ENCODE measurements at regions not wholly inside any gene's neighbourhood (a gene's known extent, or its start where the extent isn't known, plus 50 kb on each side); places are given as distances from the start of the nearest gene placed in this dataset.
"Not testable (repeated sequence)": the region's sequence is repeated elsewhere in the genome, so short reads cannot be mapped to it uniquely, and the experiment has no call there.

DNA sequence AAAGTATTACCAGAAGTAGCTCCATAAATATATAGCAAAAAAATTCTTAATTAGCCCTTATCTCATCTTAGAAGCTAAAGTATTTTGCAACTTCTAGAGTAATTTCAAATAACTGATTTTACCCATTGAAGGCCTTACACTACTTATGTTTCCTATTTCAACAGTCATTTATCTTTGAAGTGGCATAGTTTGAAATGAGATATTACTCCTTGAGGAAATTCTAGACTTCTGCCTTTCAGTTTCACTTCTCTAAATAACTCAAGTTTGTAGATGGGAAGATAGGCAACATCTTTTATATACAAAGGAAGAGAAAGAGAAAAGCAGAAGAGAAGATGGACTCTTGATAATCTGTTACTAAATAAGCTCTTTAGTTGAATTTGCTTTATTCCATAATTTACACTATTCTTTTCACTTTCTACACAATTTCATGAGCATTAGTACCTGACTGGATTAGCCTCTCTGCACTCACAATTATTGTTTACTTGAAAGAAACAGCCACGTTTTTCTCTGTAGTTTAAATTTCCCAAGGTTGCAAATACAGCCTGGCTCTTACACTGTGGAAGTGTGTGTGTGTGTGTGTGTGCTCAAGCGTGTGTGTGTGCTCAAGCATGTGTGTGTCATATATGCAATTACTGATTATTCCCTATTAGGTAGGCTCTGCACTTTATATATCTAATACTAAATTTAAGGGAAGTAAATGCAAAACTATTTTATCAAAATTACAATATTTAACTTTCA, 60.6 kb upstream of the EMB start:
- DNase-seq: no peak

- DNase-seq: not testable (repeated sequence)
These were observed 72.0 kb upstream of the EMB start for GRCh38 chr5:50513028-50513457.

GRCh38 chr5:50521060-50521459, 80.0 kb upstream of the EMB start:
- DNase-seq: not testable (repeated sequence)

DNA sequence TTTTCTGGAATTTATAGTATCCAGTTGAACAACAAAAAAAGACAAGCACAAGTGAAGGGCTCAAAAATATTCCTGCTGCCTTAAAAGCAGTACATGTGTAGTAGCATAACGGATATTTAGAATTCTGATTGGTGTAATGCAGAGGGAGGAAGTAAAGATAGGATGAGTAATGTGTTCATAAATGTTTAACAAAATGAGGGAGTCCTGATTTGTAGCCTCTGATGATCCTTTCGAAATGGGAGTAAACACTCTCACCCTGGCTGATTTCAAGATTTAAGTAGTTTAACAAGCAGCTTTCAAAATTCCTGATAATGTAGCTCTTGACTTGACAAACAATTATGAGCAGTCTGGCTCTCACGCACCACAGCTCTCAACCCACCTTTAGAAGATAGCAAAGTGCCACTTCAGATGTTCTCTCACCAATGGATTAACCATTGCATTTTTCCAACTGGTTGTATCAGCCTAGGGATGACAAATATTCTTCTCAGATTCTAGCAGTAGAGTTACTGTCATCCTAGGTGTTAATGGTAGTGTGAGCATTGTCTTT, 86.5 kb upstream of the EMB start:
- not testable (repeated sequence) for DNase-seq

GRCh38 chr5:50535393-50535792, 94.3 kb upstream of the EMB start:
- DNase-seq: no peak

DNA sequence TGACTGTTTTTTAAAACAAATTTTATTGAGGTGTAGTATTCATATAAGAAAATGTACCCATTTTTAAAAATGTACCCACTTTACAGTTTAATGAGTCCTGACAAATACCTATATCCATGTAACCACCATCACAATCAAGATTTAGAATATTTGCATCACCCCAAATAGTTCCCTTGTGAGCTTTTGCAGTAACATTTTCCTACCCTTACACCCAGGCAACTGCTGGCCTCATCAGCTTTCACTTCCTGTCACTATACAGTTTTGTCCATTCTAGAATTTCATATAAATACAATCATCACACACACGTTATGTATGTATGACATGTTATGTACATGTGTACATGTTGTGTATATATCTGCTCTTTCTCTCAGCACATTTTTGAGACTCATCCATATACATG, 96.4 kb upstream of the EMB start:
- not testable (repeated sequence) for DNase-seq

- DNase-seq: no peak
These were observed 106.2 kb upstream of the EMB start for GRCh38 chr5:50547303-50547702.

GRCh38 chr5:50550267-50550666, 109.2 kb upstream of the EMB start:
- no peak for DNase-seq

- DNase-seq: no peak
These were observed 109.9 kb upstream of the EMB start for GRCh38 chr5:50550993-50551392.

GRCh38 chr5:50553560-50553984, 112.5 kb upstream of the EMB start:
- no peak for DNase-seq

DNA sequence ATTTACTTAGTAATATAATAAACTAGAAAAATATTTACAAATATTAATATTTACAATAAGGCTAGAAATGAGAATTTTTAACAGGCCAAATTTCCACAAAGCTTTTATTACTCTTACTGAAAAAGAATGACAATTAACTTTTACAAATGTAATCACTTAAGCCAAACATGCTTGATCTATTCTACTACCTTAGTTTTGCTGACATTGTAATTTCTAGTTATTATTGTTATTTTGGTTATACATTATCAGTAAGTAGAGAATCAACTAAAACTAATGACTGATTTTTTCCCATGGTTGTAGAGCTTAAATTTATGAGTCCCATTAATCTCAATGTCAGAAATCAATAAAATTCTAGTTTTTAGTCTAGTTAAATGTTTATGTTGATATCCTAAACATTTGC, 107.8 kb upstream of the PARP8 start:
- DNase-seq: not testable (repeated sequence)

- no peak for DNase-seq
These were observed 106.5 kb upstream of the PARP8 start for GRCh38 chr5:50559955-50560354.

- DNase-seq: no peak
These were observed 103.7 kb upstream of the PARP8 start for GRCh38 chr5:50562694-50563093.

- DNase-seq: no peak
These were observed 102.4 kb upstream of the PARP8 start for GRCh38 chr5:50564079-50564478.

- DNase-seq: no peak
These were observed 101.9 kb upstream of the PARP8 start for GRCh38 chr5:50564558-50564957.

DNA sequence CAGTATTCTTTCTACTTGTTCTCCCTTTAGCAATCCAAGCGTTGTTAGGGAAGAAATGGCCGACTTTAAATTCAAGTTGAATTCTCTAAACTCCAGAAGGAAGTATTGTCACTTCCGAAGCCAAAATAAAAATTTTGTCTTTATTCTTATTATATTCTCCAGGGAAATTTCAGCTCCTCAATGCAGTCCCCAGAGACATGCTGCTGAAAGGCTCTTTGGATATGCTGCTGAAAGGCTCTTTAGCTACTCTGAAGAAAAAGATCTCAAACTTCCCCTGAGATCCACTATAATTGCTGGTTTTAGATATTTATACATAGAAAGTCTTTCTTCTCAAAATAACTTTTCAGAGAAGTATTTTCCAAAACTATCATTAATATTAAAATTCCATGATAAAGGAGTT, 92.3 kb upstream of the PARP8 start:
- DNase-seq: no peak

DNA sequence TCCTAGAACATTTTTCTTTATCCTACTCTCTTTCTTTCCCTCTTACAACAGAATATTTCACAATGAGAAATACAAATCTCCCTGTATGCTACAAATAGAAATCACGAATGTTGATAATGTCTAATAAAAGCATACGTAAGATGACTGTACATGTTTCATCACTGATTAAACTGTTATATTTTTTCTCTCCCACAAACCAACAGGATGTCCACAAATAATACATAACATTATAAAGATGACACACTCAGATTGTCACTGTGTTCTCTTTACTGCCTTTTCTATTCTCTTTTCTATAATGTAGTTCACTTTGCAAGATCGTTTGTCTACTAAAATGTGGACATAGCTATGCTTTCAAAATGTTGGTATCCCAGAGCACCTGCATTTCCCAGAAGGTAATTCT, 90.7 kb upstream of the PARP8 start:
- no peak for DNase-seq

GRCh38 chr5:50576265-50576664, 90.2 kb upstream of the PARP8 start:
- DNase-seq: no peak

GRCh38 chr5:50576686-50577256, 89.7 kb upstream of the PARP8 start:
- DNase-seq: no peak

DNA sequence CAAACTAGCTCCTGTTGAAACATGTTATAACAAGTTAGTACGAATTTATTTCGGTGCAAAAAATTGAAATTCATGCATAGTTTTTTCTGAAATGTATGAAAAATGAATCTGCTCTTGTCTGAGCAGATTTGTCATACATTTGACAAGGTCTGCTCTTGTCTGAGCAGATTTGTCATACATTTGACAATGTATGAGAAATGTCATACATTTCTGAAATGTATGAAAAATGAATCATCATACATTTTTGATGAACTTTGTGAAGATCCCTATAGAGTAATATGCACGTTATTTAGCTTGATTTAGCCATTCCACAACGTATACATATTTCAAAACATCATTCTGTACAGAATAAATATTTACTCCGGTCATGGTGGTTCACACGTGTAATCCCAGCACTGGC, 85.9 kb upstream of the PARP8 start:
- no peak for DNase-seq

GRCh38 chr5:50581845-50582244, 84.6 kb upstream of the PARP8 start:
- not testable (repeated sequence) for DNase-seq

- DNase-seq: no peak
These were observed 83.7 kb upstream of the PARP8 start for GRCh38 chr5:50582699-50583098.

DNA sequence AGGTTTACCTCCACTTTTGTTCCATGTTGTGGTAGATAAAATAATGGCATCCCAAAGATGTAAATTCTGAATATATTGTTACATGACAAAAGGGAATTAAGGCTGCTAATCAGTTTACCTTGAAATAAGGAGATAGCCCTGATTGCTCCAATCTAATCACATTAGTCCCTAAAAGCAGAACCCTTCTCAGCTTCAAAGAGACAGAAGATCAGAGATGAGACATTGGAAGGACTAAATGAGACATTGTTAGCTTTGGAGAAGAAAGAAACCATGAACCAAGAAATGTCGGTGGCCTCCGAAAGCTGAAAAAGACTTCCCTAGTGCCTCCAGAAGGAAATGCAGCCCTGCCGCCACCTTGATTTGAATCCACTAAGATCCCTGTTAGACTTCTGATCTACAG, 82.8 kb upstream of the PARP8 start:
- no peak for DNase-seq

DNA sequence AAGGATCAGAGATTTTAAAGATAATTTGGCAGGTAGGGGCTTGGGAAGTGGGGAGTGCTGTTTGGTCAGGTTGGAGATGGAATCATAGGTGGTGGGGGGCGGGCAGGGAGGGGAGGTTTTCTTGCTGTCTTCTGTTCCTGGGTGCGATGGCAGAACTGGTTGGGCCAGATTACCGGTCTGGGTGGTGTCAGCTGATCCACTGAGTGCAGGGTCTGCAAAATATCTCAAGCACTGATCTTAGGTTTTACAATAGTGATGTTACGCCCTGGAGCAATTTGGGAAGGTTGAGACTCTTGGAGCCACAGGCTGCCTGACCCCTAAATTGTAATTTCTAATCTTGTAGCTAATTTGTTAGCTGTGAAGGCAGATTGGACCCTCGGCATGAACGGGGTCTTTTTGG, 78.0 kb upstream of the PARP8 start:
- not testable (repeated sequence) for DNase-seq

Measured in activated CD4-positive, alpha-beta T cell treated with anti-CD3 and anti-CD28 coated beads for 48 hours (primary cell).